PFSK-1 (cell line): ENCODE measurements at regions not wholly inside any gene's neighbourhood (a gene's known extent, or its start where the extent isn't known, plus 50 kb on each side); places are given as distances from the start of the nearest gene placed in this dataset.

Experiments used
- FOXP2 ChIP-seq: optimal IDR thresholded peaks from 2 replicates; pipeline ENCODE3; 2011; ENCODE audit warnings: borderline replicate concordance, control low read depth, inconsistent platforms; ENCODE audit not compliant: insufficient read depth; ENCODE audit errors: extremely low read length, extremely low read depth
- POLR2AphosphoS5 ChIP-seq: IDR thresholded peaks from 2 replicates; pipeline ENCODE4 v1.6.1; 2012; ENCODE audit warnings: low read depth, mild to moderate bottlenecking, control low read depth, low read length, moderate library complexity
- SIN3A ChIP-seq: IDR thresholded peaks from 2 replicates; pipeline ENCODE4 v1.6.1; 2012; ENCODE audit warnings: mild to moderate bottlenecking, low read length, moderate library complexity, borderline replicate concordance; ENCODE audit not compliant: insufficient read depth
- TAF1 ChIP-seq: IDR thresholded peaks from 2 replicates; pipeline ENCODE4 v1.6.1; 2012; ENCODE audit warnings: low read length, control low read depth, borderline replicate concordance; ENCODE audit not compliant: insufficient read depth
- TF ChIP-seq, protein P1 (sequence below), 2 experiments: IDR thresholded peaks; 2 replicates each; pipeline versions ENCODE4 v1.6.1 to v1.8.0; 2011 to 2012; ENCODE audit warnings: low read depth in 2 of 2, low read length in 2 of 2, control low read depth in 1 of 2, inconsistent platforms in 1 of 2, mild to moderate bottlenecking in 1 of 2, moderate library complexity in 1 of 2; ENCODE audit not compliant: insufficient read depth in 1 of 2

DNA sequence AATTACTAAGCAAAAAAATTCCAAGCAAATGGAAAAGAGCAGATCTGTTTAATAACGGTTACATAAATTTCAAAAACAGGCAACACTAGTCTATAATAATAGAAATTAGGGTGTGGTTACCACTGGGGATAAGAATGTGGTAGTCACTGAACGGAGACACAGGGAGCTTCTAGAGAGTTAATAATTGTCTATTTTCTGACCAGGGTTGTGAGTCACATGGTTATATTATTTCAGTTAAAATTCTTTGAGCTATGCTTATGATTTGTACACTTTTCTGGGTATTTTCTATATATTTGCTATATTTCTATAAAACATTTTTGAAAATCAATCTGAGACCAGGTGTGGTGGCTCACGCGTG is 433.9 kb upstream of the MAF start:
- TF ChIP-seq, protein P1, sequence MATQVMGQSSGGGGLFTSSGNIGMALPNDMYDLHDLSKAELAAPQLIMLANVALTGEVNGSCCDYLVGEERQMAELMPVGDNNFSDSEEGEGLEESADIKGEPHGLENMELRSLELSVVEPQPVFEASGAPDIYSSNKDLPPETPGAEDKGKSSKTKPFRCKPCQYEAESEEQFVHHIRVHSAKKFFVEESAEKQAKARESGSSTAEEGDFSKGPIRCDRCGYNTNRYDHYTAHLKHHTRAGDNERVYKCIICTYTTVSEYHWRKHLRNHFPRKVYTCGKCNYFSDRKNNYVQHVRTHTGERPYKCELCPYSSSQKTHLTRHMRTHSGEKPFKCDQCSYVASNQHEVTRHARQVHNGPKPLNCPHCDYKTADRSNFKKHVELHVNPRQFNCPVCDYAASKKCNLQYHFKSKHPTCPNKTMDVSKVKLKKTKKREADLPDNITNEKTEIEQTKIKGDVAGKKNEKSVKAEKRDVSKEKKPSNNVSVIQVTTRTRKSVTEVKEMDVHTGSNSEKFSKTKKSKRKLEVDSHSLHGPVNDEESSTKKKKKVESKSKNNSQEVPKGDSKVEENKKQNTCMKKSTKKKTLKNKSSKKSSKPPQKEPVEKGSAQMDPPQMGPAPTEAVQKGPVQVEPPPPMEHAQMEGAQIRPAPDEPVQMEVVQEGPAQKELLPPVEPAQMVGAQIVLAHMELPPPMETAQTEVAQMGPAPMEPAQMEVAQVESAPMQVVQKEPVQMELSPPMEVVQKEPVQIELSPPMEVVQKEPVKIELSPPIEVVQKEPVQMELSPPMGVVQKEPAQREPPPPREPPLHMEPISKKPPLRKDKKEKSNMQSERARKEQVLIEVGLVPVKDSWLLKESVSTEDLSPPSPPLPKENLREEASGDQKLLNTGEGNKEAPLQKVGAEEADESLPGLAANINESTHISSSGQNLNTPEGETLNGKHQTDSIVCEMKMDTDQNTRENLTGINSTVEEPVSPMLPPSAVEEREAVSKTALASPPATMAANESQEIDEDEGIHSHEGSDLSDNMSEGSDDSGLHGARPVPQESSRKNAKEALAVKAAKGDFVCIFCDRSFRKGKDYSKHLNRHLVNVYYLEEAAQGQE (IDR thresholded peaks at IDR 0.05; ENCODE audit: insufficient read depth in 1 of 2, low read depth in 2 of 2, low read length in 2 of 2) = no peak
- TF ChIP-seq TAF1 = no peak
- no peak for TF ChIP-seq POLR2AphosphoS5
- TF ChIP-seq SIN3A = no peak
- TF ChIP-seq FOXP2 = no peak

DNA sequence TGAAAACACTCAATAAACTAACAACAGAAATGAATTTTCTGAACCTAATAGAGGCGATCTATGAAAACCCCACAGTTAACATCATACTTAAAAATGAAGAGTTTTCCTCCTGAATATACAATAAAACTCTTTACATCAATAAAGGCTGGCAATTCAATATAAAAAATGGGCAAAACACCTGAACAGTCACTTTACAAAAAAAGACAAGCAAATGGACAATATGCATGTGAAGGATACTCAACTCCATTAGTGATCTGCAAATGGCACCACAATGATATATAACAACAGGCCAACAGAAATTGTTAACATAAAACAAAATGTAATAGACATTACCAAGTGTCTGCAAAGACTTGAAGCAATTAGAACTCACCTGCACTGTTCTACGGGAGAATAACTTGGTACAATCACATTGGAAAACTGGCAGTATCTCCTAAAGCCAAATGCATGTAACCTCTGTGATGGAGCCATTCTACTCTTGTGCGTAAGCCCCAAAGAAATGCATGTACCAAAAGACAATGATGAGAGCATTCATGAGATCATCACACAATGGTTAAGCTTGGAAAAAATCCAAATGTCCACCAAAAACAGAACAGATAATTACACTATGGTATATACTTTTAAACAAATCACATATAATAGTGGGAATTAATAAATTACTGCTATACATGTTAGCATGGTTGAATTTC is 433.4 kb upstream of the MAF start:
- TF ChIP-seq POLR2AphosphoS5 (no peak), SIN3A (no peak), TAF1 (no peak), FOXP2 (no peak)
- TF ChIP-seq, protein P1 (IDR thresholded peaks at IDR 0.05; ENCODE audit: insufficient read depth in 1 of 2, low read depth in 2 of 2, low read length in 2 of 2) = no peak

DNA sequence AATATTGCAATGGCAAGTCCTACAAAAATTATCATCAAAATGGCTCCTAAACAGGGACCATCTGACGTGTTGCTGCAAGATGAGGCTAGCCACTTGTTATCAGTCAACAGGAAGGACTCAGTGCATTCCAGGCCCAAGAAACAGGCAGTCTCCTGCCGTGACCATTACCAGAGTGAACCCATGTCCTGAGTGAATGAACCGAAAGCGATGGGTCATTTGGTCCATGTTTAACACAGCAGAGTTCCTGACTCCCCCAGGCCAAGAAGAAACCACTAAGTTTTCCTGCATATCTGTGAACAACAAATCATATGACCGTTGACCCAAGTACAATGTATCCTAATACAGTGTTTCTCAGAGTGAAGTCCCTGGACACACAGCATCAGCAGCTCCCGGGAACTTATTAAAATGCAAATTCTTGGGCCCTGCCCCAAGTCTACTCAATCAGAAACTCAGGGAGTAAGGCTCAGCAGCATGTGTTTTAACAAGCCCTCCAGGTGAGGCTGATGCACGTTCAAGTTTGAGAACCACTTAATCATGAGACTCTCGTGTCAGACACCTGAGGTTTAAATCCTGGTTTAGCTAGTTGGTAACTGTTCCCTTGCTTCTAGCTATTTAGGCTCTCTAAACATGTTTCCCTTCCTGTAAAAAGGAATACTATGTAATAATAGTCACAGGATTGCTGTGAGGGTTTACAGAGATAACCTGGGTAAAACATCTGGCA is 429.4 kb upstream of the MAF start:
- TF ChIP-seq TAF1 = no peak
- TF ChIP-seq FOXP2 = no peak
- no peak for TF ChIP-seq POLR2AphosphoS5

DNA sequence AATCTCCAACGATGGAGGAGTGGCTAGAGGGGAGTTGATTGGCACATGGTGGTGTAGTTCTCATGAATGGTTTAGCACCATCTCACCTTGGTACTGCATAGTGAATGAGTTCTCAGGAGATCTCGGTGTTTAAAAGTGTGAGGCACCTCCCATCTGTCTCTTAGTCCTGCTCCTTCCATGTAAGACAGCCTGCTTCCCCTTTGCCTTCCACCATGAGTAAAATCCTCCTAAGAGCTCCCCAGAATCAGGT is 428.8 kb upstream of the MAF start:
- TF ChIP-seq TAF1 = no peak
- TF ChIP-seq SIN3A = no peak
- TF ChIP-seq FOXP2 = no peak

DNA sequence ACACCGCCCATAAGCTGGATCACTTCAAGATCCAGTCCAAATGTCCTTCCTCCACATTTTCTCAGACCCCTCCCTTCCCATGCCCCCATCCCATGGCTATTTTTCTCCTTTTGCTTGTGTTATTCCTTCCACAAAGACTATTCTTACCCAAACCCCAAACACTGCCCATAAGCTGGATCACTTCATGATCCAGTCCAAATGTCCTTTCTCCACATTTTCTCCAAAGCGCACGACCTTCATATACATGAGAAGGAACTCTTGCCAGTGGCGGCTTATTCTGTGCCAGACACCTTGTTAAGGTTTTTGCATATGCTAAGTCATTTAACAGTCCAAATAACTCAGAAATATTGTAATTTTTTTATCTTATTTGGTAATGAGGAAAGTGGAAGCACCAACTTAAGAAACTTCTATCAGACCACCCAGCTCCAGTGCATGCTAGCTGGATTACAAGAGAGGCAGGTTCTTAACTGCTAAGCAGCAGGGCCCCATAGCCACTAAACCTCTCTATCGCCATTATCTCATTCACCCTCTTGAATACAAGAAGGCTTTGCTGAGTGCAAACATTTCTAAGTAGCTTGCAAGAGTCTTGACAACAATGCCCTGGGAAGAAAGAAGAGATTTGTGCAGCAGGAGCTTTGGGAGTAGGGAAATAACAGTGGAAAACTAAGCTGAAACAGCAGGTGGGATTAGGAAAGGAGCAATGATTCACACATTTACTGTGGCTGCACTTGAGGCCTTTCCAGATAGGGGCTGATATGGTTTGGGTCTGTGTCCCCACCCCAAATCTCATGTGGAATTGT is 428.2 kb upstream of the MAF start:
- TF ChIP-seq, protein P1 (IDR thresholded peaks at IDR 0.05; ENCODE audit: insufficient read depth in 1 of 2, low read depth in 2 of 2, low read length in 2 of 2) = no peak
- TF ChIP-seq FOXP2 = no peak
- no peak for TF ChIP-seq SIN3A
- TF ChIP-seq TAF1 = no peak
- no peak for TF ChIP-seq POLR2AphosphoS5
